HG03457 (cell line): ENCODE measurements at regions not wholly inside any gene's neighbourhood (a gene's known extent, or its start where the extent isn't known, plus 50 kb on each side); places are given as distances from the start of the nearest gene placed in this dataset.
"Not testable (repeated sequence)": the region's sequence is repeated elsewhere in the genome, so short reads cannot be mapped to it uniquely, and the experiment has no call there.

ENCODE experiments used
- ATAC-seq: cut with Tn5 transposase; IDR thresholded peaks from one replicate; pipeline ENCODE4 v1.9.1; 2021; ENCODE audit warnings: moderate number of reproducible peaks; ENCODE audit not compliant: unreplicated experiment

- ATAC-seq = no peak
Measured at GRCh38 chr2:62412347-62412742, 93.7 kb downstream of the TMEM17 start.

- ATAC-seq = no peak
Measured at GRCh38 chr2:62410926-62411456, 95.0 kb downstream of the TMEM17 start.

- no peak for ATAC-seq
Measured at GRCh38 chr2:62410015-62410453, 96.0 kb downstream of the TMEM17 start.

- no peak for ATAC-seq
Measured at GRCh38 chr2:62409442-62409841, 96.6 kb downstream of the TMEM17 start.

- no peak for ATAC-seq
Measured at GRCh38 chr2:62408241-62408677, 97.7 kb downstream of the TMEM17 start.

GRCh38 chr2:62407838-62408237 is 98.2 kb downstream of the TMEM17 start:
- ATAC-seq = no peak

- no peak for ATAC-seq
Measured at GRCh38 chr2:62407401-62407800, 98.6 kb downstream of the TMEM17 start.

- peak; percentile 54 for ATAC-seq
Measured at GRCh38 chr2:62406573-62407043, 99.4 kb downstream of the TMEM17 start.

- ATAC-seq = no peak
Measured at GRCh38 chr2:62404913-62405312, 101.1 kb downstream of the TMEM17 start.

GRCh38 chr2:62402156-62402555 is 103.8 kb downstream of the TMEM17 start:
- no peak for ATAC-seq

GRCh38 chr2:62398356-62398755 is 107.6 kb downstream of the TMEM17 start:
- no peak for ATAC-seq

- no peak for ATAC-seq
Measured at GRCh38 chr2:62396880-62397279, 109.1 kb downstream of the TMEM17 start.

GRCh38 chr2:62393293-62393692 is 112.7 kb downstream of the TMEM17 start:
- ATAC-seq = no peak

GRCh38 chr2:62391696-62392095 is 114.3 kb downstream of the TMEM17 start:
- ATAC-seq = no peak

- ATAC-seq = not testable (repeated sequence)
Measured at GRCh38 chr2:62386378-62386777, 119.6 kb downstream of the TMEM17 start.

- no peak for ATAC-seq
Measured at GRCh38 chr2:62383846-62384245, 122.1 kb downstream of the TMEM17 start.

- no peak for ATAC-seq
Measured at GRCh38 chr2:62382757-62383156, 123.2 kb downstream of the TMEM17 start.

GRCh38 chr2:62382122-62382521 is 123.9 kb downstream of the TMEM17 start:
- no peak for ATAC-seq

- ATAC-seq = no peak
Measured at GRCh38 chr2:62381656-62382055, 124.3 kb downstream of the TMEM17 start.

GRCh38 chr2:62379566-62379965 is 126.4 kb downstream of the TMEM17 start:
- ATAC-seq = no peak

- ATAC-seq = no peak
Measured at GRCh38 chr2:62375113-62375420, 130.9 kb downstream of the TMEM17 start.

GRCh38 chr2:62374301-62375112 is 131.5 kb downstream of the TMEM17 start:
- no peak for ATAC-seq

- no peak for ATAC-seq
Measured at GRCh38 chr2:62372824-62373223, 133.2 kb downstream of the TMEM17 start.
